GM18873 (cell line): ENCODE measurements at regions not wholly inside any gene's neighbourhood (a gene's known extent, or its start where the extent isn't known, plus 50 kb on each side); places are given as distances from the start of the nearest gene placed in this dataset.

ENCODE experiments used
- ATAC-seq: cut with Tn5 transposase; IDR thresholded peaks from one replicate; pipeline ENCODE4 v1.9.1; 2021; ENCODE audit warnings: mild to moderate bottlenecking, moderate library complexity, moderate number of reproducible peaks; ENCODE audit not compliant: unreplicated experiment, low FRiP score

DNA sequence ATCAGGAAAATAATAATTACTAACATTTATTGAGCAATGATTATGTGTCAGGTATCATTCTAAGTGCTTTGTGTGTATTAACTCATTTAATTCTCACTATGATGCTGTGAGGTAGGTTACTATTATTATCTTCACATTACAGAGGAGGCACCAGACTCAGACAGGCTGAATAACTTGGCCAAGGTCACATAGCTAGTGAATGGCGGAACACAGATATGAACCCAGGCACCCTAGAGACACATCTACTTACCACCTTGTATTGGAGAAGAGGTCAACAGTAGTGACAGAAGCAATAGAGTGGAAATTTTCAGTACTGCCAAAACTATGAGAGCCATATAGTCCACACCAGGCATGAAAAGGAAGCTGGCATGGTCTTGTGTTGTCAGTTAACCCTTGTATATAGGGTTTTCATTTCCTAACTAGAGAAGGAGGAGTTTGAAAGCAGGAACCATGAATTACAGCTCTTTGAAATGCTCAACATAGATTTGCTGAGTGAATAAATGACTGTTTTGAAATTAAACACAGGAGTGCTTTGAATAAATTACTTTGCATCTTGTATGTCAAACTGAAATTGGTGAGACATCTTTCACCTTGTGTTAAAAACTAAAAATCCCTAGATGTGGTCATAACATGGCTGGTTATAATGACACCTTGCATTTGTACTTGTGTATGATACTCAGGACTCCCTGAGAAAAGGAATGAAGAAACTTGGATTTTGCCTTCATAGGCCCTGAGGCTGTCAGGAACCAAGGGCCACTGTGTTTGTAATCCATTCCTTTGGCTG is 71.8 kb downstream of the RTL9 start:
- ATAC-seq, result no peak

DNA sequence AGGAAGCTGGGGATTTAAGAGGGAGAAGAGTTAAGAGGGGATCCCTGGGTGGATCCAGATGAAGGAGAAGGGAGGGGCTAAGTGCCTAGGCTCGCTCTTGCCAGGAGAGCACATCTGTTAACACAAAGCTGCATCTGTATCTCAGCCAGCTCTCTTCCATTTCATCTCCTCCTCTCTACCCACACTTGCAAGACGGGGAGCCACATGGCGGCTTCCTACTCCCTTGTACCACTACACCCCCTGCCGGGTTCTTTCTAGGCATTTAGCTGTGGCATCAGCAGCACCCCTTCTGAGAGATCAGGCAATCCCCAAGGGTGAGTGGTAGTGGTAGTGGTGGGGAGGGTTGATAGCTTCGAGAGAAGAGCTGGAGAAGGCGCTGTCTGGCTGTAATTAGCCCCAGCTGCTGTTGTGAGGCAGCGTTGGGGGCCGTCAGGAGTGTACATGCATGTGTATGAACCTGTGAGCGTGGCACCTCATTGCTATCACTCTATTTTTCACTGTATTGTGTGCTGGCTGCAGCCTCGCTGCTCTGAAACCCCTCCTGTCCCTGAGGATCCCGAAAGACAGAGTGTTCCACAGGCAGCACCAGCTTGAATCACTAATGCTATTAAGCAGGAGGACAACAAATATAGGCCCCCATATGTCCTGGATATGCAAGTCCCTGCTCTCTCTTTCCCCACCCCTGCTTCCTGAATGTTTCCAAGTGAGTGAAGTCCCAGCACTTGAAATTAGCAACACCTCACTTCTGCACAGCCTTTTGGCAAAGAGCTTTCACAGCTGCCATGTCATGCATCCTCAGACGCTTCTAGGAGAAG is 73.7 kb downstream of the RTL9 start:
- ATAC-seq, result no peak

DNA sequence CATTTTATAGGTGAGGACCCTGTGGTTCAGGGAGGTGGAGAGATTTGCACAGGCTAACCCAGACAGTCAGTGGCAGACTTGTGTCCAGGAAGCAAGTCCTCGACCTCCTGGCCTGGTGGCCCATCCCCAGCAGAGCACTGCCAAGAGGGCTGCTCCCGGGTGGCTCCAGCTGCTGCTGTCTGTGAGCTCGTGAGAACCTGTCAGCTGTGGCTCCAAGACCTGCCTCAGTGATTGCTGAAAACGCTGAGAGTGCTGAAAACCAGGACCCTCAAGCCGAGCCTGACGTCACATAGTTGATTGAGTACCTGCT is 74.2 kb downstream of the RTL9 start:
- ATAC-seq, result no peak

GRCh38 chrX:110435196-110435595 is 76.5 kb downstream of the RTL9 start:
- ATAC-seq, result no peak

DNA sequence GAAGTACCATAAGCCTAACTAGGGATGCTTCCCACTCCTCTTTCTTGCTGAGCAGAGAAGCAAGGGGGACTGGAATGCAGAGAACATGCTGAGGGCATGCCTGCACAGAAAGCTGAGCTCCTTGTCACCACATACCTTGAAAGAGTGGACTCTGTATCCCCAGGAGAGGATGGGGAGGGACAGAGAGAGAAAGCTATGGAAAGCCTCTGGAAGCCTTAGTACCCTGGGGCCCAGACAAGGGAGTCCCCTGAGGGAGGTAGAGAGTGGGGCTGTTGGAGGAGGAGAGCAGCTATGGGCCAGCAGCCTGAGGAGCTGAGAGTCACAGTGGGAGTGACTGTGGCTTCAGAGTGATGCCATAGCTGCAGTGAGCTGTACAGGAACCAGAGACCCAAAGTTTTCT is 77.9 kb downstream of the RTL9 start:
- no peak for ATAC-seq

GRCh38 chrX:110437686-110438085 is 79.0 kb downstream of the RTL9 start:
- no peak for ATAC-seq

- ATAC-seq, result no peak
Measured at GRCh38 chrX:110440016-110440805, 81.6 kb downstream of the RTL9 start.

- peak; percentile 73 for ATAC-seq
Measured at GRCh38 chrX:110442635-110443034, 84.0 kb downstream of the RTL9 start.

- no peak for ATAC-seq
Measured at GRCh38 chrX:110444996-110445395, 86.3 kb downstream of the RTL9 start.

- no peak for ATAC-seq
Measured at GRCh38 chrX:110448459-110448858, 89.8 kb downstream of the RTL9 start.

- no peak for ATAC-seq
Measured at GRCh38 chrX:110449312-110449711, 90.7 kb downstream of the RTL9 start.

GRCh38 chrX:110450050-110450449 is 91.4 kb downstream of the RTL9 start:
- peak; percentile 72 for ATAC-seq

GRCh38 chrX:110454336-110454735 is 95.7 kb downstream of the RTL9 start:
- no peak for ATAC-seq

DNA sequence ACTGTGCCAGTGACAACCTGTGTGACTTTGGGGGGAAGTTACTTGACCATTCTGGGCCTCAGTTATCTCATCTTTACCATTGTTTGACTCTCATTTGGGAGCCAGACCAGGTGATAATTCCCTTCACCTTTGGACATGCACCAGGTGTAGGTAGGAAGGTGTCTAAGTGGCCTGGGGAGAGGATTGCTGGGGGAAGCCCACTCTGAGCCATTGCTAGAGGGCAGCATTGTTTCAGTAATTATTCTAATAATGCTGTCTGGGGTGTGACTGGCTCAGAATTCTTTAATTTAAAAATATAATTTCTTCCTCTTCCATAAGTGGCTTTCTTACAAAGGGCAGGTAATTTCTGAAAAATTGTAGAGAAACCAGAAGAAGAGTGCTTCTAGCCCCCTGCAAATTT is 104.3 kb downstream of the RTL9 start:
- ATAC-seq, result no peak

DNA sequence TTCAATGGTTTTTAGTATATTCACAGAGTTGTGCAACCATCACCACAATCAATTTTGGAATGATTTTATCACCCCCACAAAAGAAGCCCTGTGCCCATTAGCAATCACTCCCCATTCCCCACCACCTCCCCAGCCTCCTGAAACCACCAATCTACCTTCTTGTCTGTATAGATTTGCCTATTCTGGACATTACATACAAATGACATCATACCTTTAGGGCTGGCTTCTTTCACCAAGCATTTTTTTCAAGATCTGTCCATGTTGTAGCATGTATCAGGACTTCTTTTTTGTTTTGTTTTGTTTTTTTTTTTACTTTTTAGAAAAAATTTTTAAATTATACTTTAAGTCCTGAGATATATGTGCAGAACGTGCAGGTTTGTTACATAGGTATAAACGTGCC is 108.1 kb downstream of the RTL9 start:
- ATAC-seq, result no peak

DNA sequence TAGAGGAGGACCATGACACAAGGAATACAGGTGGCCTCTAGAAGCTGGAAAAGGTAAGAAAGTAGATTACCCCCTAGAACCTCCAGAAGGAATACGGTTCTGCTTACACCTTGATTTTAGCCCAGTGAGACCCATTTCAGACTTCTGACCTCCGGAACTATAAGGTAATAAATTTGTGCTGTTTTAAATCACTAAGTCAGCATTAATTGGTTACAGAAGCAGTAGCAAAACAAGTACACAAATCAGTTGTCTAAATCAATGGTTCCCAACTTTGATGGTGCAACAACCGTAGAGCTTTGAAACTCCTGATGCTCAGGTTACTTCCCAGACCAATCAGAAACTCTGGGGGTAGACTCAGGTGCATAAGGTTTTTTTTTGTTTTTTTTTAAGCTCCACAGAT is 113.6 kb downstream of the RTL9 start:
- no peak for ATAC-seq

DNA sequence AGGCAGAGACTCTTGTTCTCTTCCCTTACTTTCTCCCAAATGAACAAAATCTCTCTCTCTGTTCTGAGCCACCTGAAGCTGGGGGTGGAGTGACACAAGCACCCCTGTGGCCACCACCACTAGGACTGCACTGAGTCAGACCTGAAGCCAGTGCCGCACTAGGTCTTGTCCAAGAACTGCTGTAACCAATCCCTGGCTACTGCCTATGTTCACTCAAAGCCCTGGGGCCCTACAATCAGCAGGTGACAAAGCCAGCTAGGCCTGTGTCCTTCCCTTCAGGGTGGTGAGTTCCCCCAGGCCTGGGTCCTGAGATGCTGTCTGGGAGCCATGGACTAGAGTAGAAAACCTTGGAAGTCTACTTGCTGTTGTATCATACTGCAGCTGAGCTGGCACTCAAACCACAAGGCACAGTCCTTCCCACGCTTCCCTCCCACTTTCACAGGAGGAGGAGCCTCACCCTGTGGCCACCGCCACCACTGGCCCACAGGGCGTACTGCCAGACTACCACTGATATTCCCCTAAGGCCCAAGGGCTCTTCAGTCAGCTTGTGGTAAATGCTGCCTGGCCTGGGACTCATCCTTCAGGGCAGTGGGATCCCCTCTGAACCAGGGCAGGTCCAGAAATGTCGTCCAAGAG is 119.1 kb downstream of the RTL9 start:
- no peak for ATAC-seq

- ATAC-seq, result no peak
Measured at GRCh38 chrX:110491846-110492620, 133.4 kb downstream of the RTL9 start.

DNA sequence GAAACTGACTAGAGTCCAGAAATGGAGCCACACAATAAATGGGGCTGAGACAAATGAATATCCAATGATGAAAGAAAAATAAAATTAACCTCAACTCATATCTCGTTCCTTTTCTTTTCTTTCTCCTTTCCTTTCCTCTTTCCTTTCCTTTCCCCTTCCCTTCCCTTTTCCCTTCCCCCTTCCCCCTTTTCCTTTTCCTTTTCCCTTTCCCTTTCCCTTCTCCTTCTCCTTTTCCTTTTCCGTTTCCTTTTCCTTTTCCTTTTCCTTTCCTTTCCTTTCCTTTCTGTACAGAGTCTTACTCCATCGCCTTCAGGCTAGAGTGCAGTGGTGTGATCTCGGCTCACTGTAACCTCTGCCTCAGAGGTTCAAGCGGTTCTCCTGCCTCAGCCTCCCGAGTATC is 146.3 kb downstream of the RTL9 start:
- no peak for ATAC-seq
